Chondrocyte (in vitro differentiated cells): ENCODE measurements at regions not wholly inside any gene's neighbourhood (a gene's known extent, or its start where the extent isn't known, plus 50 kb on each side); places are given as distances from the start of the nearest gene placed in this dataset.
"Not testable (repeated sequence)": the region's sequence is repeated elsewhere in the genome, so short reads cannot be mapped to it uniquely, and the experiment has no call there.

ENCODE experiments used
- DNase-seq: peaks from one replicate; pipeline ENCODE4 v3.0.0; 2021; ENCODE audit warnings: mixed read lengths, low spot score
- H3K27ac Mint-ChIP-seq: one replicate; pipeline ENCODE4 v1.8.0; 2021; ENCODE audit warnings: mild to moderate bottlenecking, moderate library complexity, mixed read lengths; ENCODE audit not compliant: unreplicated experiment
- H3K27me3 Mint-ChIP-seq: 2 replicates; pipeline ENCODE4 v1.8.0; 2021; ENCODE audit warnings: low read depth, mixed read lengths
- H3K36me3 Mint-ChIP-seq: 2 replicates; pipeline ENCODE4 v1.8.0; 2021; ENCODE audit warnings: low read depth, mixed read lengths
- H3K4me1 Mint-ChIP-seq: 2 replicates; pipeline ENCODE4 v1.8.0; 2021; ENCODE audit warnings: low read depth, mild to moderate bottlenecking, mixed read lengths
- H3K4me3 Mint-ChIP-seq: one replicate; pipeline ENCODE4 v1.8.0; 2021; ENCODE audit warnings: mild to moderate bottlenecking, moderate library complexity, mixed read lengths; ENCODE audit not compliant: unreplicated experiment
- H3K9me3 Mint-ChIP-seq: 2 replicates; pipeline ENCODE4 v1.8.0; 2021; ENCODE audit warnings: low read depth, mixed read lengths
- TF ChIP-seq, protein P1 (sequence below): fragments of 200-600 bp; sonication (generic); IDR thresholded peaks from 2 replicates; pipeline ENCODE4 v1.5.0; 2021; ENCODE audit warnings: antibody characterized with exemption, mild to moderate bottlenecking, moderate library complexity

DNA sequence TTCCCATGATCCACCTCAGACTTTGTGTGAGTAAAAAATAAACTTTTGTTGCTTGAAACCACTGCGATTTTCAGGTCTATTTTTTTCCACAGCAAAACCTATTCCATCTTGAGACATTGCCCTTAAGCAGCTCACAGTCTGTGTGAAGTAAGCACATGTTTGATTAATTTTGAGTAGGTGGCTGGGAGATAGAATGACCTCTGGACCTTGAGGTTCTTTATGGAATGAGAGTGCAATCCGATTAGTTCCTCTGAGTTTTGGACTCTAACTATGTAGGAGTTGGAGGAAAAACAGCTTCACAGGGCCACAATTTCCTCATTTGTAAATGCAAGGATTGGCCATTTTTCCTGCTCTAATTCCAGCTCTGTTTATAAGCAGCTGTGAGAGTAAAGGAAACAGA is 234.1 kb upstream of the IGFBP7 start:
- Mint-ChIP-seq H3K27me3 (peaks cover 3% of the 10 kb centered on the region), H3K4me1 (peaks cover 9% of the 10 kb centered on the region), H3K9me3 (no peaks in the 10 kb centered on the region), H3K27ac (no peak overlapping the region), H3K4me3 (no peak overlapping the region), H3K36me3 (no peaks in the 10 kb centered on the region)
- no peak for DNase-seq
- TF ChIP-seq, protein P1, sequence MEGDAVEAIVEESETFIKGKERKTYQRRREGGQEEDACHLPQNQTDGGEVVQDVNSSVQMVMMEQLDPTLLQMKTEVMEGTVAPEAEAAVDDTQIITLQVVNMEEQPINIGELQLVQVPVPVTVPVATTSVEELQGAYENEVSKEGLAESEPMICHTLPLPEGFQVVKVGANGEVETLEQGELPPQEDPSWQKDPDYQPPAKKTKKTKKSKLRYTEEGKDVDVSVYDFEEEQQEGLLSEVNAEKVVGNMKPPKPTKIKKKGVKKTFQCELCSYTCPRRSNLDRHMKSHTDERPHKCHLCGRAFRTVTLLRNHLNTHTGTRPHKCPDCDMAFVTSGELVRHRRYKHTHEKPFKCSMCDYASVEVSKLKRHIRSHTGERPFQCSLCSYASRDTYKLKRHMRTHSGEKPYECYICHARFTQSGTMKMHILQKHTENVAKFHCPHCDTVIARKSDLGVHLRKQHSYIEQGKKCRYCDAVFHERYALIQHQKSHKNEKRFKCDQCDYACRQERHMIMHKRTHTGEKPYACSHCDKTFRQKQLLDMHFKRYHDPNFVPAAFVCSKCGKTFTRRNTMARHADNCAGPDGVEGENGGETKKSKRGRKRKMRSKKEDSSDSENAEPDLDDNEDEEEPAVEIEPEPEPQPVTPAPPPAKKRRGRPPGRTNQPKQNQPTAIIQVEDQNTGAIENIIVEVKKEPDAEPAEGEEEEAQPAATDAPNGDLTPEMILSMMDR: no peak

DNA sequence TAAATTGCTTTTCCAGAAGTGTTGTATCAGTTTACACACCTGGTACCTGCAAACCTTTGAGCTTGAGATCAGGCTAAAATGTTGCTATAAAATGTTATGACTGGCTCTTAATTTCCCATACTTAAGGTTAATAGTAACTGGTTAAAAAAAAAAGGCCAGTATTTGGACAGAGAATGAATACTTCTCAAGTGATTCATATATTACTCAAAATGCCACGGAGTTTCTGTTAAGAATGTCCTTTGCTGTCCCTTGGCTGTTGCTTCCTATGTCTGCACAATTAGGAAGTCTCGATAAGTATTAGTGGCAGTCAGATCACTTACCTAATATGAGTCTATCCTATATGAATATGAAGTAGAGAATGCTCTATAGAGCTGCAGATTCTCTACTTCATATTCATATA is 232.2 kb upstream of the IGFBP7 start:
- DNase-seq: no peak
- peaks cover 4% of the 10 kb centered on the region for H3K27me3 Mint-ChIP-seq

DNA sequence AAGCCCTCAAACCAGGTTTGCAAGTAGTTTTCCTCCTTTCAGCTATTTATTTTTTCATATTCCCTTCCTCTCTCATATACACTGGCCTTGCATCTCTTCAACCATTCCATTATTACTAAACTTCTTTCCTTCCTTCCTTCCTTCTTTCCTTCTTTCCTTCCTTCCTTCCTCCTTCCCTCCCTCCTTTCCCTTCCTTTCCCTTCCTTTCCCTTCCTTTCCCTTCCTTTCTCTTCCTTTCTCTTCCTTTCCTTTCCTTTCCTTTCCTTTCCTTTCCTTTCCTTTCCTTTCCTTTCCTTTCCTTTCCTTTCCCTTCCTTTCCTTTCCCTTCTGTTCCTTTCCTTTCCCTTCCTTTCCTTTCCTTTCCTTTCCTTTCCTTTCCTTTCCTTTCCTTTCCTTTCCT is 228.7 kb upstream of the IGFBP7 start:
- DNase-seq, H3K27ac Mint-ChIP-seq, H3K4me3 Mint-ChIP-seq, H3K36me3 Mint-ChIP-seq, H3K4me1 Mint-ChIP-seq, H3K9me3 Mint-ChIP-seq: not testable (repeated sequence)
- peaks cover 12% of the 10 kb centered on the region for H3K27me3 Mint-ChIP-seq

More for the DNA sequence above, 232.2 kb upstream of the IGFBP7 start:
- TF ChIP-seq, protein P1: no peak
- Mint-ChIP-seq H3K9me3 (no peaks in the 10 kb centered on the region), H3K4me1 (peaks cover 12% of the 10 kb centered on the region), H3K27ac (no peak overlapping the region), H3K4me3 (no peak overlapping the region), H3K36me3 (no peaks in the 10 kb centered on the region)

DNA sequence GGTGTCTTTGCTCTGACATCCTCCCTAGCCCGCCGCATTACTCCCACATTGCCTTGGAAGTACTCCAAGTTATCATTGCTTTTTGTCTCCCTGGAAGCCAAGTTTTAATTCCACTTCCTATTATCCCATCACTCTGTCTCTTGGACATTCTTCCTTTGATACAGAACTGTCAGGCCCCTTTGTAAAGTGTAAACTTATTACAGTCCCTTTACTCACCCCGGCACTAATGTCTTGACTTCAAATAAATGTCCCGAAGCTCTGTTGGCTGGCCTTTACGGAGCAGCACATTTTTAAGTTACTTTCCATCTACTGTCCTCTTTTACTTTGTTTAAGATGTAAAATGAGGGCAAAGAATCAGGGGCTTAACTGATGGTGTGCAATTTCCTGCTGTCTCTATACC is 223.5 kb upstream of the IGFBP7 start:
- no peaks in the 10 kb centered on the region for H3K9me3 Mint-ChIP-seq
- peaks cover 20% of the 10 kb centered on the region for H3K27me3 Mint-ChIP-seq
- TF ChIP-seq, protein P1: no peak
- peaks cover 6% of the 10 kb centered on the region for H3K4me1 Mint-ChIP-seq
- DNase-seq: no peak
- no peak overlapping the region for H3K27ac Mint-ChIP-seq
- H3K36me3 Mint-ChIP-seq: no peaks in the 10 kb centered on the region
- no peak overlapping the region for H3K4me3 Mint-ChIP-seq

DNA sequence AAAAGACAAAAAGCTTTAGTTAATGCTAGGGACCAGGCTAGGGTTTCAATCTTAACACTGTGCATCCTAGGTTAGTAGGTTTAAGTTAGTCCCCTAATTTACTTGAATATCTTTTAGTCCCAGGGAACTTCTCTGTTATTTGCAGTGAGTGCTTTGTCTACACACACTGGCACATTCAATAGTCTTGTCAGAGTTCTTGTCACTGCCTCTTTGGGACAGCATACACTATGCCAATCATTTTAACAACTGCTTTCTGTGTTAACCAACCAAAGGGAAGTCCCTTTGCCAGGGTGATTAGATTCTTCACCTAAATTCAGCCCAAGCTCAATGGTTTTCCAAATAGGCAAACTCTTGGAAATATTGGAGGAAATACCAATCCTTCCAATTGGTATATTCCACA is 221.8 kb upstream of the IGFBP7 start:
- H3K36me3 Mint-ChIP-seq: no peaks in the 10 kb centered on the region
- peaks cover 25% of the 10 kb centered on the region for H3K27me3 Mint-ChIP-seq
- no peak overlapping the region for H3K4me3 Mint-ChIP-seq
- H3K9me3 Mint-ChIP-seq: no peaks in the 10 kb centered on the region
- no peak overlapping the region for H3K27ac Mint-ChIP-seq
- TF ChIP-seq, protein P1: no peak
- DNase-seq: no peak
- peaks cover 3% of the 10 kb centered on the region for H3K4me1 Mint-ChIP-seq

DNA sequence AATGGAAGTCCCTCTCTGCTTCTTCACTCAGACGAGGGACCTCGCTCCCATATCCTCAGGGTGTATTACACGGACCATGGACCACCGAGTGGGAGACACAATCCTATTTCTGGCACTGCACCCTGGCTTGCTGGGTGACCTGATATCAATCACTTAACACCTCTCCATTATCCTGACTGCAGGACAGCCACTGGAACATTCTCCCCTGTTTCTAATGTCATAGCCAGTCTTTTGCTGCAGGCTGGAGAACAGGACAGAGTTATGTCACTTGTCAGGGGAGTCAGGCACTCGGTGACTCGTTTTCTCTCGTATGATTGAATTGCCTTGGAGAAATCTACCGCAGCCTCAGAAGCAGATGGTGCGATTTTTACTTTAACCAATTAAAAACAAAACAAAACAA is 219.1 kb upstream of the IGFBP7 start:
- no peaks in the 10 kb centered on the region for H3K9me3 Mint-ChIP-seq
- peaks cover 3% of the 10 kb centered on the region for H3K4me1 Mint-ChIP-seq
- no peak for DNase-seq
- TF ChIP-seq, protein P1: no peak
- no peak overlapping the region for H3K4me3 Mint-ChIP-seq
- H3K27ac Mint-ChIP-seq: no peak overlapping the region
- peaks cover 34% of the 10 kb centered on the region for H3K27me3 Mint-ChIP-seq
- H3K36me3 Mint-ChIP-seq: no peaks in the 10 kb centered on the region
